Neural cell (in vitro differentiated cells): ENCODE measurements at regions not wholly inside any gene's neighbourhood (a gene's known extent, or its start where the extent isn't known, plus 50 kb on each side); places are given as distances from the start of the nearest gene placed in this dataset.

Source experiments
- H2AFZ ChIP-seq: fragments of 200-600, 300-800 bp; sonication (generic), shearing (Covaris generic); 2 replicates; pipeline ENCODE4 v1.6.0; 2014; ENCODE audit warnings: low read depth, mild to moderate bottlenecking, antibody characterized with exemption, low read length, moderate library complexity
- H3F3A ChIP-seq: fragments of 200-600 bp; shearing (Covaris generic); 2 replicates; pipeline ENCODE4 v1.6.1; 2016; ENCODE audit warnings: mild to moderate bottlenecking, moderate library complexity, mixed read lengths, antibody characterized with exemption, low read length; ENCODE audit not compliant: insufficient read depth, poor library complexity, severe bottlenecking
- H3K27ac ChIP-seq: fragments of 200-600, 300-800 bp; sonication (generic), shearing (Covaris generic); 2 replicates; pipeline ENCODE4 v1.5.1; 2014; ENCODE audit warnings: mild to moderate bottlenecking, low read length, moderate library complexity
- H3K27me3 ChIP-seq: fragments of 300-800, 200-600 bp; sonication (generic), shearing (Covaris generic); 2 replicates; pipeline ENCODE4 v1.6.0; 2014; ENCODE audit warnings: mild to moderate bottlenecking, low read depth, low read length, moderate library complexity; ENCODE audit not compliant: insufficient read depth
- H3K36me3 ChIP-seq: fragments of 300-800, 200-600 bp; sonication (generic), shearing (Covaris generic); 2 replicates; pipeline ENCODE4 v1.5.1; 2014; ENCODE audit warnings: mild to moderate bottlenecking, antibody characterized with exemption, low read length, moderate library complexity; ENCODE audit not compliant: insufficient read depth
- H3K4me2 ChIP-seq: fragments of 300-800, 200-600 bp; sonication (generic), shearing (Covaris generic); 2 replicates; pipeline ENCODE4 v1.6.0; 2014; ENCODE audit warnings: mild to moderate bottlenecking, low read length
- H3K4me3 ChIP-seq: fragments of 300-800, 200-600 bp; sonication (generic), shearing (Covaris generic); 2 replicates; pipeline ENCODE4 v1.5.1; 2014; ENCODE audit warnings: mild to moderate bottlenecking, low read length, moderate library complexity
- H3K79me2 ChIP-seq: fragments of 200-600 bp; shearing (Covaris generic); replicated peaks from 2 replicates; pipeline ENCODE4 v1.6.0; 2014; ENCODE audit warnings: mild to moderate bottlenecking, low read length, moderate library complexity; ENCODE audit not compliant: insufficient read depth
- H3K9ac ChIP-seq: fragments of 300-800, 200-600 bp; sonication (generic), shearing (Covaris generic); 2 replicates; pipeline ENCODE4 v1.6.1; 2016; ENCODE audit warnings: mild to moderate bottlenecking, low read length, mixed read lengths
- H3K9me2 ChIP-seq: fragments of 200-600 bp; shearing (Covaris generic); 2 replicates; pipeline ENCODE4 v1.6.1; 2016; ENCODE audit warnings: mild to moderate bottlenecking, low read length, mixed read lengths; ENCODE audit not compliant: insufficient read depth
- H3K9me3 ChIP-seq: fragments of 200-600, 300-800 bp; sonication (generic), shearing (Covaris generic); 2 replicates; pipeline ENCODE4 v1.6.1; 2016; ENCODE audit warnings: mild to moderate bottlenecking, mixed run types, low read length, moderate library complexity, mixed read lengths
- H4K20me1 ChIP-seq: fragments of 200-600 bp; shearing (Covaris generic); 2 replicates; pipeline ENCODE4 v1.6.1; 2016; ENCODE audit warnings: mild to moderate bottlenecking, mixed run types; ENCODE audit not compliant: insufficient read depth
- CTCF ChIP-seq: fragments of 450-650 bp; IDR thresholded peaks from 2 replicates; pipeline ENCODE4 v1.5.1; 2014; ENCODE audit warnings: antibody characterized with exemption, mild to moderate bottlenecking, moderate library complexity; ENCODE audit not compliant: poor library complexity, severe bottlenecking
- EP300 ChIP-seq: fragments of 450-650 bp; conservative IDR thresholded peaks from 2 replicates; pipeline ENCODE4 v1.6.1; 2014; ENCODE audit warnings: antibody characterized with exemption, mild to moderate bottlenecking, moderate library complexity; ENCODE audit not compliant: poor library complexity, severe bottlenecking
- EZH2 ChIP-seq: fragments of 200-600, 300-800 bp; shearing (Covaris generic), sonication (generic); IDR thresholded peaks from 2 replicates; pipeline ENCODE4 v1.6.1; 2014; ENCODE audit warnings: antibody characterized with exemption, low read length, borderline replicate concordance, mild to moderate bottlenecking; ENCODE audit not compliant: insufficient read depth, poor library complexity, severe bottlenecking
- MXI1 ChIP-seq: fragments of 450-650 bp; conservative IDR thresholded peaks from 2 replicates; pipeline ENCODE4 v1.6.1; 2014; ENCODE audit warnings: antibody characterized with exemption, mild to moderate bottlenecking; ENCODE audit not compliant: poor library complexity, severe bottlenecking
- POLR2AphosphoS5 ChIP-seq: IDR thresholded peaks from 2 replicates; pipeline ENCODE4 v1.6.1; 2012
- RAD21 ChIP-seq: fragments of 450-650 bp; conservative IDR thresholded peaks from 2 replicates; pipeline ENCODE4 v1.6.1; 2014; ENCODE audit warnings: antibody characterized with exemption, mild to moderate bottlenecking, moderate library complexity
- SMC3 ChIP-seq: fragments of 450-650 bp; conservative IDR thresholded peaks from 2 replicates; pipeline ENCODE4 v1.6.1; 2014; ENCODE audit warnings: antibody characterized with exemption, mild to moderate bottlenecking, moderate library complexity; ENCODE audit not compliant: poor library complexity
- TAF1 ChIP-seq: IDR thresholded peaks from 2 replicates; pipeline ENCODE4 v1.6.1; 2012; ENCODE audit warnings: low read depth
- TF ChIP-seq, protein P1 (sequence below): IDR thresholded peaks from 2 replicates; pipeline ENCODE4 v1.6.1; 2012; ENCODE audit warnings: borderline replicate concordance

GRCh38 chr5:3411363-3411762 lies 184.3 kb upstream of the IRX1 start:
- TF ChIP-seq MXI1, result no peak
- no peak for TF ChIP-seq EP300
- TF ChIP-seq TAF1, result no peak
- TF ChIP-seq, protein P1, sequence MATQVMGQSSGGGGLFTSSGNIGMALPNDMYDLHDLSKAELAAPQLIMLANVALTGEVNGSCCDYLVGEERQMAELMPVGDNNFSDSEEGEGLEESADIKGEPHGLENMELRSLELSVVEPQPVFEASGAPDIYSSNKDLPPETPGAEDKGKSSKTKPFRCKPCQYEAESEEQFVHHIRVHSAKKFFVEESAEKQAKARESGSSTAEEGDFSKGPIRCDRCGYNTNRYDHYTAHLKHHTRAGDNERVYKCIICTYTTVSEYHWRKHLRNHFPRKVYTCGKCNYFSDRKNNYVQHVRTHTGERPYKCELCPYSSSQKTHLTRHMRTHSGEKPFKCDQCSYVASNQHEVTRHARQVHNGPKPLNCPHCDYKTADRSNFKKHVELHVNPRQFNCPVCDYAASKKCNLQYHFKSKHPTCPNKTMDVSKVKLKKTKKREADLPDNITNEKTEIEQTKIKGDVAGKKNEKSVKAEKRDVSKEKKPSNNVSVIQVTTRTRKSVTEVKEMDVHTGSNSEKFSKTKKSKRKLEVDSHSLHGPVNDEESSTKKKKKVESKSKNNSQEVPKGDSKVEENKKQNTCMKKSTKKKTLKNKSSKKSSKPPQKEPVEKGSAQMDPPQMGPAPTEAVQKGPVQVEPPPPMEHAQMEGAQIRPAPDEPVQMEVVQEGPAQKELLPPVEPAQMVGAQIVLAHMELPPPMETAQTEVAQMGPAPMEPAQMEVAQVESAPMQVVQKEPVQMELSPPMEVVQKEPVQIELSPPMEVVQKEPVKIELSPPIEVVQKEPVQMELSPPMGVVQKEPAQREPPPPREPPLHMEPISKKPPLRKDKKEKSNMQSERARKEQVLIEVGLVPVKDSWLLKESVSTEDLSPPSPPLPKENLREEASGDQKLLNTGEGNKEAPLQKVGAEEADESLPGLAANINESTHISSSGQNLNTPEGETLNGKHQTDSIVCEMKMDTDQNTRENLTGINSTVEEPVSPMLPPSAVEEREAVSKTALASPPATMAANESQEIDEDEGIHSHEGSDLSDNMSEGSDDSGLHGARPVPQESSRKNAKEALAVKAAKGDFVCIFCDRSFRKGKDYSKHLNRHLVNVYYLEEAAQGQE, result no peak
- no peak for TF ChIP-seq RAD21
- no peak for TF ChIP-seq CTCF
- TF ChIP-seq SMC3, result no peak
- no peak for TF ChIP-seq EZH2
- TF ChIP-seq POLR2AphosphoS5, result no peak
- no peak overlapping the region for H3K4me3 ChIP-seq
- no peak overlapping the region for H3K27ac ChIP-seq
- no peaks in the 10 kb centered on the region for H3K27me3 ChIP-seq
- no peaks in the 10 kb centered on the region for H3F3A ChIP-seq
- H3K36me3 ChIP-seq, result no peaks in the 10 kb centered on the region
- H3K9me2 ChIP-seq, result no peaks in the 10 kb centered on the region
- H4K20me1 ChIP-seq, result no peaks in the 10 kb centered on the region
- H3K79me2 ChIP-seq, result no peaks in the 10 kb centered on the region
- no peak overlapping the region for H3K9ac ChIP-seq
- no peaks in the 10 kb centered on the region for H3K9me3 ChIP-seq
- no peak overlapping the region for H3K4me2 ChIP-seq
- H2AFZ ChIP-seq, result no peak overlapping the region

GRCh38 chr5:3401635-3402034 lies 194.0 kb upstream of the IRX1 start:
- no peaks in the 10 kb centered on the region for H3K27me3 ChIP-seq
- no peaks in the 10 kb centered on the region for H3K9me2 ChIP-seq
- H3K79me2 ChIP-seq, result no peaks in the 10 kb centered on the region
- TF ChIP-seq CTCF (no peak), EP300 (no peak), MXI1 (no peak), RAD21 (no peak), TAF1 (no peak), EZH2 (no peak), SMC3 (no peak), POLR2AphosphoS5 (no peak)
- TF ChIP-seq, protein P1, result no peak
- no peak overlapping the region for H3K27ac ChIP-seq
- H2AFZ ChIP-seq, result no peak overlapping the region
- no peaks in the 10 kb centered on the region for H3K36me3 ChIP-seq
- no peaks in the 10 kb centered on the region for H3K9me3 ChIP-seq
- no peak overlapping the region for H3K4me3 ChIP-seq
- no peak overlapping the region for H3K9ac ChIP-seq
- no peaks in the 10 kb centered on the region for H4K20me1 ChIP-seq
- no peaks in the 10 kb centered on the region for H3F3A ChIP-seq
- no peak overlapping the region for H3K4me2 ChIP-seq
